ENCODE measurements at regions not wholly inside any gene's neighbourhood (a gene's known extent, or its start where the extent isn't known, plus 50 kb on each side); places are given as distances from the start of the nearest gene placed in this dataset.

GRCh38 chr12:5177731-5178130, 134.1 kb downstream of the KCNA5 start:
- DNase-seq (ENCODE audit: extremely low spot score, unreplicated experiment), result no peak
- H3K27ac Mint-ChIP-seq, result no peak overlapping the region
- peaks cover 44% of the 10 kb centered on the region for H3K27me3 Mint-ChIP-seq
- H3K36me3 Mint-ChIP-seq, result peaks cover 8% of the 10 kb centered on the region
- no peak for TF ChIP-seq CTCF (conservative IDR thresholded peaks at IDR 0.05)
- H3K4me1 Mint-ChIP-seq (ENCODE audit: unreplicated experiment), result no peaks in the 10 kb centered on the region
- no peak overlapping the region for H3K4me3 Mint-ChIP-seq
- no peaks in the 10 kb centered on the region for H3K9me3 Mint-ChIP-seq

- Mint-ChIP-seq H3K4me3 (no peak overlapping the region), H3K27ac (no peak overlapping the region)
Observed at GRCh38 chr12:5178571-5178970, 134.9 kb downstream of the KCNA5 start.

GRCh38 chr12:5180496-5180895, 136.8 kb downstream of the KCNA5 start:
- Mint-ChIP-seq H3K4me1 (ENCODE audit: unreplicated experiment) (no peaks in the 10 kb centered on the region), H3K36me3 (peaks cover 8% of the 10 kb centered on the region), H3K4me3 (no peak overlapping the region), H3K27me3 (peaks cover 45% of the 10 kb centered on the region), H3K27ac (no peak overlapping the region), H3K9me3 (no peaks in the 10 kb centered on the region)
- TF ChIP-seq CTCF (conservative IDR thresholded peaks at IDR 0.05), result no peak
- no peak for DNase-seq (ENCODE audit: extremely low spot score, unreplicated experiment)

More at GRCh38 chr12:5178571-5178970, 134.9 kb downstream of the KCNA5 start:
- no peak for TF ChIP-seq CTCF (conservative IDR thresholded peaks at IDR 0.05)
- Mint-ChIP-seq H3K36me3 (peaks cover 8% of the 10 kb centered on the region), H3K27me3 (peaks cover 40% of the 10 kb centered on the region), H3K4me1 (ENCODE audit: unreplicated experiment) (no peaks in the 10 kb centered on the region), H3K9me3 (no peaks in the 10 kb centered on the region)
- no peak for DNase-seq (ENCODE audit: extremely low spot score, unreplicated experiment)

- no peak for DNase-seq (ENCODE audit: extremely low spot score, unreplicated experiment)
- Mint-ChIP-seq H3K9me3 (peaks cover 5% of the 10 kb centered on the region), H3K27me3 (peaks cover 30% of the 10 kb centered on the region), H3K27ac (no peak overlapping the region), H3K4me1 (ENCODE audit: unreplicated experiment) (no peaks in the 10 kb centered on the region), H3K4me3 (no peak overlapping the region), H3K36me3 (peaks cover 14% of the 10 kb centered on the region)
- no peak for TF ChIP-seq CTCF (conservative IDR thresholded peaks at IDR 0.05)
Observed at GRCh38 chr12:5184186-5184585, 140.5 kb downstream of the KCNA5 start.

- no peak overlapping the region for H3K4me3 Mint-ChIP-seq
- H3K27me3 Mint-ChIP-seq, result peaks cover 28% of the 10 kb centered on the region
- H3K4me1 Mint-ChIP-seq (ENCODE audit: unreplicated experiment), result no peaks in the 10 kb centered on the region
- H3K9me3 Mint-ChIP-seq, result peaks cover 5% of the 10 kb centered on the region
- DNase-seq (ENCODE audit: extremely low spot score, unreplicated experiment), result no peak
- H3K36me3 Mint-ChIP-seq, result peaks cover 16% of the 10 kb centered on the region
- TF ChIP-seq CTCF (conservative IDR thresholded peaks at IDR 0.05), result no peak
- no peak overlapping the region for H3K27ac Mint-ChIP-seq
Observed at GRCh38 chr12:5185435-5186069, 141.9 kb downstream of the KCNA5 start.
